Stimulated activated CD4-positive, alpha-beta T cell treated with anti-CD3 and anti-CD28 coated beads, Interleukin-1b, Interleukin-23, amount 100 ng/mL, for 1 hour (primary cell): ENCODE measurements at regions not wholly inside any gene's neighbourhood (a gene's known extent, or its start where the extent isn't known, plus 50 kb on each side); places are given as distances from the start of the nearest gene placed in this dataset.

Experiments used
- DNase-seq, 2 donors: peaks; one replicate each; pipeline ENCODE4 v3.0.0-alpha.2; 2020; ENCODE audit warnings: low read depth in 2 of 2

GRCh38 chr3:5304789-5305683, 117.5 kb downstream of the EDEM1 start:
- DNase-seq, result peak in 1 of 2 donors; percentile 3

GRCh38 chr3:5305684-5305989, 118.1 kb downstream of the EDEM1 start:
- DNase-seq, result no peak

GRCh38 chr3:5309171-5309570, 121.7 kb downstream of the EDEM1 start:
- DNase-seq, result no peak

- no peak for DNase-seq
Measured at GRCh38 chr3:5309602-5310001, 122.1 kb downstream of the EDEM1 start.

- DNase-seq, result no peak
Measured at GRCh38 chr3:5310509-5310908, 123.0 kb downstream of the EDEM1 start.

GRCh38 chr3:5312290-5312689, 124.8 kb downstream of the EDEM1 start:
- DNase-seq, result no peak

GRCh38 chr3:5314897-5315296, 127.4 kb downstream of the EDEM1 start:
- DNase-seq, result no peak

GRCh38 chr3:5317557-5317956, 130.1 kb downstream of the EDEM1 start:
- DNase-seq, result no peak

GRCh38 chr3:5319454-5319853, 131.9 kb downstream of the EDEM1 start:
- DNase-seq, result no peak

GRCh38 chr3:5321666-5322340, 134.3 kb downstream of the EDEM1 start:
- DNase-seq, result no peak

GRCh38 chr3:5324780-5325179, 137.3 kb downstream of the EDEM1 start:
- DNase-seq, result no peak

- DNase-seq, result no peak
Measured at GRCh38 chr3:5330152-5330810, 142.8 kb downstream of the EDEM1 start.

- no peak for DNase-seq
Measured at GRCh38 chr3:5331567-5332269, 144.2 kb downstream of the EDEM1 start.

GRCh38 chr3:5332270-5332956, 144.9 kb downstream of the EDEM1 start:
- DNase-seq, result no peak

GRCh38 chr3:5339967-5340535, 152.5 kb downstream of the EDEM1 start:
- no peak for DNase-seq

- no peak for DNase-seq
Measured at GRCh38 chr3:5341610-5342009, 154.1 kb downstream of the EDEM1 start.

GRCh38 chr3:5343459-5343858, 156.0 kb downstream of the EDEM1 start:
- DNase-seq, result no peak

- no peak for DNase-seq
Measured at GRCh38 chr3:5344707-5345106, 157.2 kb downstream of the EDEM1 start.

- no peak for DNase-seq
Measured at GRCh38 chr3:5347486-5347885, 160.0 kb downstream of the EDEM1 start.

GRCh38 chr3:5348229-5348902, 160.9 kb downstream of the EDEM1 start:
- DNase-seq, result no peak

GRCh38 chr3:5349343-5349742, 161.8 kb downstream of the EDEM1 start:
- no peak for DNase-seq
